Lung (tissue), 11 donors: ENCODE measurements at regions not wholly inside any gene's neighbourhood (a gene's known extent, or its start where the extent isn't known, plus 50 kb on each side); places are given as distances from the start of the nearest gene placed in this dataset.

ENCODE experiments used
- ATAC-seq: fragments of 200-7000 bp; cut with Tn5 transposase; one replicate; pipeline ENCODE4 v1.9.1; 2020; ENCODE audit warnings: moderate number of reproducible peaks; ENCODE audit not compliant: insufficient read depth, low FRiP score
- DNase-seq, 3 donors: peaks; one replicate each; pipeline ENCODE4 v3.0.0-alpha.2; 2013 to 2017
- H3K27ac ChIP-seq, 2 donors: one replicate each; pipeline ENCODE4 v1.5.1; 2013; ENCODE audit warnings: mild to moderate bottlenecking in 2 of 2, moderate library complexity in 2 of 2, control low read depth in 1 of 2, inconsistent platforms in 1 of 2, low read depth in 1 of 2, low read length in 1 of 2
- H3K27me3 ChIP-seq, 3 donors: one replicate each; pipeline ENCODE4 v1.5.1; 2013; ENCODE audit warnings: low read length in 2 of 3; ENCODE audit not compliant: control insufficient read depth in 3 of 3, insufficient read depth in 3 of 3
- H3K36me3 ChIP-seq, 4 donors: one replicate each; pipeline ENCODE4 v1.5.1; 2013; ENCODE audit warnings: low read length in 4 of 4, mild to moderate bottlenecking in 1 of 4, moderate library complexity in 1 of 4; ENCODE audit not compliant: control insufficient read depth in 4 of 4, insufficient read depth in 4 of 4
- H3K4me1 ChIP-seq, 5 donors: one replicate each; pipeline ENCODE4 v1.5.1; 2013; ENCODE audit warnings: low read length in 5 of 5, mild to moderate bottlenecking in 2 of 5, moderate library complexity in 1 of 5; ENCODE audit not compliant: control insufficient read depth in 5 of 5, insufficient read depth in 5 of 5
- H3K4me3 ChIP-seq: one replicate; pipeline ENCODE4 v1.5.1; 2013; ENCODE audit warnings: mild to moderate bottlenecking, control low read depth, moderate library complexity
- H3K9ac ChIP-seq, 2 donors: one replicate each; pipeline ENCODE4 v1.5.1; 2013; ENCODE audit warnings: low read length in 2 of 2, control low read depth in 1 of 2; ENCODE audit not compliant: insufficient read depth in 1 of 2
- H3K9me3 ChIP-seq, 4 donors: one replicate each; pipeline ENCODE4 v1.5.1; 2013; ENCODE audit warnings: low read length in 3 of 4, mild to moderate bottlenecking in 1 of 4, moderate library complexity in 1 of 4; ENCODE audit not compliant: control insufficient read depth in 4 of 4, insufficient read depth in 3 of 4
- WGBS, 2 donors: extraction: QIAGEN DNeasy Blood & Tissue Kit; methylation state at CpG; one replicate each; pipeline ENCODE4 v1.1.7; 2013; 5-methylcytosine and 5-hydroxymethylcytosine counted together
- TF ChIP-seq, protein P1 (sequence below): IDR thresholded peaks from 2 replicates; pipeline ENCODE4 v1.5.1; 2012; ENCODE audit warnings: mild to moderate bottlenecking; ENCODE audit errors: control extremely low read depth, extremely low read depth
- donor health status: control.
- donor health status: control.
- donor health status: Bipolar disorder and iron deficiency.
- donor health status: healthy.
- donor health status: DM: yes; HTN: yes; CAD: no.

- WGBS, 2 donors = 34 to 48% methylated on average over 5 of the region's 5 CpGs
- Histone ChIP-seq H3K27ac (no peak overlapping the region), H3K4me1 (peaks cover 0 to 34% (median 14%) of the 10 kb centered on the region in 5 donors), H3K4me3 (no peak overlapping the region), H3K9me3 (no peaks in the 10 kb centered on the region), H3K27me3 (no peaks in the 10 kb centered on the region), H3K36me3 (no peaks in the 10 kb centered on the region), H3K9ac (no peak overlapping the region)
- peak in 2 of 3 donors; percentile 23 to 29 for DNase-seq
- TF ChIP-seq, protein P1, sequence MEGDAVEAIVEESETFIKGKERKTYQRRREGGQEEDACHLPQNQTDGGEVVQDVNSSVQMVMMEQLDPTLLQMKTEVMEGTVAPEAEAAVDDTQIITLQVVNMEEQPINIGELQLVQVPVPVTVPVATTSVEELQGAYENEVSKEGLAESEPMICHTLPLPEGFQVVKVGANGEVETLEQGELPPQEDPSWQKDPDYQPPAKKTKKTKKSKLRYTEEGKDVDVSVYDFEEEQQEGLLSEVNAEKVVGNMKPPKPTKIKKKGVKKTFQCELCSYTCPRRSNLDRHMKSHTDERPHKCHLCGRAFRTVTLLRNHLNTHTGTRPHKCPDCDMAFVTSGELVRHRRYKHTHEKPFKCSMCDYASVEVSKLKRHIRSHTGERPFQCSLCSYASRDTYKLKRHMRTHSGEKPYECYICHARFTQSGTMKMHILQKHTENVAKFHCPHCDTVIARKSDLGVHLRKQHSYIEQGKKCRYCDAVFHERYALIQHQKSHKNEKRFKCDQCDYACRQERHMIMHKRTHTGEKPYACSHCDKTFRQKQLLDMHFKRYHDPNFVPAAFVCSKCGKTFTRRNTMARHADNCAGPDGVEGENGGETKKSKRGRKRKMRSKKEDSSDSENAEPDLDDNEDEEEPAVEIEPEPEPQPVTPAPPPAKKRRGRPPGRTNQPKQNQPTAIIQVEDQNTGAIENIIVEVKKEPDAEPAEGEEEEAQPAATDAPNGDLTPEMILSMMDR = no peak
- ATAC-seq = no peak
These were observed 800.8 kb upstream of the ID2 start for GRCh38 chr2:7881063-7881462.

DNA sequence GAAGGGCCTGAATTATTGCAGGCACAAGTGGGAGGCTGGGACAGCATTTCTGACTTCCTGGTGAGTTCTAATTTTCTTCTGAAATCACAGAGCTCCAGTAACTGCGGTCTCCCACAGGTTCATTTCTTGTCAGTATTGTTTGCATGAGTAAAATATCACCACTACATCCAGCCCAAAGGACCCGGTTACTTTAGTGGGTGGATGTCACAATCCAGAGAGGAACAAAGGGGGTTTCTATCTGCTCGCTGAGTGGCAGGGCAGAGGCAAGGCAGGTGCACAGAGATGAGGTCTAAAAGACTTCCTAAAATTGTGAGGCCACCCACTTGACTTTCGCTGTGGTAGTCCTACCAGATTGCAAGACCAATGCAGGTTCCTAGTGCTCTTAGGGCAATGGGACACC, 800.4 kb upstream of the ID2 start:
- H3K27ac ChIP-seq = no peak overlapping the region
- TF ChIP-seq, protein P1 = no peak
- H3K9ac ChIP-seq = no peak overlapping the region
- no peaks in the 10 kb centered on the region for H3K9me3 ChIP-seq
- DNase-seq = no peak
- no peak overlapping the region for H3K4me3 ChIP-seq
- no peaks in the 10 kb centered on the region for H3K27me3 ChIP-seq
- 41 to 61% methylated on average over 4 of the region's 4 CpGs for WGBS, 2 donors
- H3K4me1 ChIP-seq = peaks cover 0 to 34% (median 14%) of the 10 kb centered on the region in 5 donors
- no peaks in the 10 kb centered on the region for H3K36me3 ChIP-seq
- ATAC-seq = no peak

- Histone ChIP-seq H3K4me1 (peaks cover 0 to 34% (median 14%) of the 10 kb centered on the region in 5 donors), H3K9ac (no peak overlapping the region), H3K4me3 (no peak overlapping the region), H3K27ac (no peak overlapping the region), H3K27me3 (no peaks in the 10 kb centered on the region), H3K36me3 (no peaks in the 10 kb centered on the region), H3K9me3 (no peaks in the 10 kb centered on the region)
- TF ChIP-seq, protein P1 = no peak
- DNase-seq (no peak), ATAC-seq (no peak)
These were observed 799.6 kb upstream of the ID2 start for GRCh38 chr2:7882296-7882695.

DNA sequence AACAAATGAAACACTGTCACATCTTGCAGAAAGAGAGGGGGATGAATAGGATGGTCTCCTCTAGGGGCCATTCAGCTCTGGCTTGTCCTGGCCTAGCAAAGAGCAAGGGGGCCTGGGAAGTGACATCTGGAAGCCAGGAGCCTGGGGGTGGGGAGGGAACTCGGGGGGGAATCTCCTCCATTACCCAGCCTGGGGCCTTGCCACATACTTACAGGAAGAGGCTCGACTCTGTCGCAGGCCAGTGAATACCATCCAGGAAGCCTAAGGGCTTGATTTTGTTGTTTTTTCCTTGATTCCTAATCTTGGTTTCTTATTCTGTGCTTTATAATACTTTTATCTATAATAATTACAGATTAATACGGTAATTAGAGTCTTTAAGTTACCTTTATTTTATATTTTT, 797.5 kb upstream of the ID2 start:
- Histone ChIP-seq H3K4me1 (peaks cover 0 to 27% (median 14%) of the 10 kb centered on the region in 5 donors), H3K36me3 (no peaks in the 10 kb centered on the region), H3K9ac (no peak overlapping the region), H3K4me3 (no peak overlapping the region), H3K9me3 (no peaks in the 10 kb centered on the region), H3K27me3 (no peaks in the 10 kb centered on the region), H3K27ac (no peak overlapping the region)
- DNase-seq (no peak), ATAC-seq (no peak)
- TF ChIP-seq, protein P1 = no peak
- WGBS, 2 donors = 45 to 77% methylated on average over 4 of the region's 4 CpGs
